ENCODE measurements at regions not wholly inside any gene's neighbourhood (a gene's known extent, or its start where the extent isn't known, plus 50 kb on each side); places are given as distances from the start of the nearest gene placed in this dataset.

- H3K9ac ChIP-seq (ENCODE audit: low read depth, low read length, poor library complexity, severe bottlenecking) = no peak overlapping the region
- H3K4me2 ChIP-seq (ENCODE audit: low read depth, low read length, poor library complexity, severe bottlenecking) = no peak overlapping the region
- no peaks in the 10 kb centered on the region for H3F3A ChIP-seq (ENCODE audit: low read depth)
- H3K27me3 ChIP-seq (ENCODE audit: insufficient read depth, low read length, poor library complexity, severe bottlenecking) = no peaks in the 10 kb centered on the region
- TF ChIP-seq CTCF (conservative IDR thresholded peaks at IDR 0.05; ENCODE audit: low read length) (no peak), EZH2phosphoT487 (IDR thresholded peaks at IDR 0.05; ENCODE audit: borderline replicate concordance) (no peak)
- H3K4me3 ChIP-seq (ENCODE audit: low read length, poor library complexity, severe bottlenecking) = no peak overlapping the region
- H3K36me3 ChIP-seq (ENCODE audit: insufficient read depth, low read length) = no peaks in the 10 kb centered on the region
- no peaks in the 10 kb centered on the region for H3K9me3 ChIP-seq (ENCODE audit: insufficient read depth, low read depth, low read length)
- peaks cover 9% of the 10 kb centered on the region for H3K4me1 ChIP-seq (ENCODE audit: insufficient read depth, low read length, poor library complexity, severe bottlenecking)
- no peaks in the 10 kb centered on the region for H4K20me1 ChIP-seq (ENCODE audit: insufficient read depth, low read length, poor library complexity, severe bottlenecking)
- H2AFZ ChIP-seq (ENCODE audit: low read length) = no peak overlapping the region
- H3K9me2 ChIP-seq (replicated peaks; ENCODE audit: low read depth, low read length) = no peaks in the 10 kb centered on the region
- H3K79me2 ChIP-seq (ENCODE audit: insufficient read depth, low read length) = peaks cover 13% of the 10 kb centered on the region; the same call in 1 of the 2 replicates
Observed at GRCh38 chr18:10036479-10036878, 122.7 kb downstream of the VAPA start.

- no peaks in the 10 kb centered on the region for H4K20me1 ChIP-seq (ENCODE audit: insufficient read depth, low read length, poor library complexity, severe bottlenecking)
- H3K9me2 ChIP-seq (replicated peaks; ENCODE audit: low read depth, low read length) = no peaks in the 10 kb centered on the region
- no peak for TF ChIP-seq EZH2phosphoT487 (IDR thresholded peaks at IDR 0.05; ENCODE audit: borderline replicate concordance)
- TF ChIP-seq CTCF (conservative IDR thresholded peaks at IDR 0.05; ENCODE audit: low read length) = no peak
- H3K79me2 ChIP-seq (ENCODE audit: insufficient read depth, low read length) = peaks cover 13% of the 10 kb centered on the region; the same call in 1 of the 2 replicates
- no peak overlapping the region for H3K4me2 ChIP-seq (ENCODE audit: low read depth, low read length, poor library complexity, severe bottlenecking)
- no peaks in the 10 kb centered on the region for H3F3A ChIP-seq (ENCODE audit: low read depth)
- H2AFZ ChIP-seq (ENCODE audit: low read length) = no peak overlapping the region
- no peaks in the 10 kb centered on the region for H3K9me3 ChIP-seq (ENCODE audit: insufficient read depth, low read depth, low read length)
- H3K36me3 ChIP-seq (ENCODE audit: insufficient read depth, low read length) = no peaks in the 10 kb centered on the region
- no peak overlapping the region for H3K4me3 ChIP-seq (ENCODE audit: low read length, poor library complexity, severe bottlenecking)
- peaks cover 9% of the 10 kb centered on the region for H3K4me1 ChIP-seq (ENCODE audit: insufficient read depth, low read length, poor library complexity, severe bottlenecking)
- no peaks in the 10 kb centered on the region for H3K27me3 ChIP-seq (ENCODE audit: insufficient read depth, low read length, poor library complexity, severe bottlenecking)
- no peak overlapping the region for H3K9ac ChIP-seq (ENCODE audit: low read depth, low read length, poor library complexity, severe bottlenecking)
Observed at GRCh38 chr18:10037181-10037580, 123.4 kb downstream of the VAPA start.

- Histone ChIP-seq H2AFZ (ENCODE audit: low read length) (no peak overlapping the region), H3K4me1 (ENCODE audit: insufficient read depth, low read length, poor library complexity, severe bottlenecking) (peaks cover 6% of the 10 kb centered on the region)
- TF ChIP-seq CTCF (conservative IDR thresholded peaks at IDR 0.05; ENCODE audit: low read length) = peak; percentile 51
- no peak for TF ChIP-seq EZH2phosphoT487 (IDR thresholded peaks at IDR 0.05; ENCODE audit: borderline replicate concordance)
Observed at GRCh38 chr18:10038268-10038667, 124.5 kb downstream of the VAPA start.

More at GRCh38 chr18:10038268-10038667, 124.5 kb downstream of the VAPA start:
- no peak overlapping the region for H3K4me2 ChIP-seq (ENCODE audit: low read depth, low read length, poor library complexity, severe bottlenecking)
- no peaks in the 10 kb centered on the region for H3K36me3 ChIP-seq (ENCODE audit: insufficient read depth, low read length)
- H3F3A ChIP-seq (ENCODE audit: low read depth) = no peaks in the 10 kb centered on the region
- peaks cover 6% of the 10 kb centered on the region; the same call in 1 of the 2 replicates for H3K79me2 ChIP-seq (ENCODE audit: insufficient read depth, low read length)
- no peaks in the 10 kb centered on the region for H3K9me2 ChIP-seq (replicated peaks; ENCODE audit: low read depth, low read length)
- H3K9me3 ChIP-seq (ENCODE audit: insufficient read depth, low read depth, low read length) = no peaks in the 10 kb centered on the region
- H3K27me3 ChIP-seq (ENCODE audit: insufficient read depth, low read length, poor library complexity, severe bottlenecking) = no peaks in the 10 kb centered on the region
- H3K9ac ChIP-seq (ENCODE audit: low read depth, low read length, poor library complexity, severe bottlenecking) = no peak overlapping the region
- no peaks in the 10 kb centered on the region for H4K20me1 ChIP-seq (ENCODE audit: insufficient read depth, low read length, poor library complexity, severe bottlenecking)
- no peak overlapping the region for H3K4me3 ChIP-seq (ENCODE audit: low read length, poor library complexity, severe bottlenecking)
